ENCODE measurements at regions not wholly inside any gene's neighbourhood (a gene's known extent, or its start where the extent isn't known, plus 50 kb on each side); places are given as distances from the start of the nearest gene placed in this dataset.

DNA sequence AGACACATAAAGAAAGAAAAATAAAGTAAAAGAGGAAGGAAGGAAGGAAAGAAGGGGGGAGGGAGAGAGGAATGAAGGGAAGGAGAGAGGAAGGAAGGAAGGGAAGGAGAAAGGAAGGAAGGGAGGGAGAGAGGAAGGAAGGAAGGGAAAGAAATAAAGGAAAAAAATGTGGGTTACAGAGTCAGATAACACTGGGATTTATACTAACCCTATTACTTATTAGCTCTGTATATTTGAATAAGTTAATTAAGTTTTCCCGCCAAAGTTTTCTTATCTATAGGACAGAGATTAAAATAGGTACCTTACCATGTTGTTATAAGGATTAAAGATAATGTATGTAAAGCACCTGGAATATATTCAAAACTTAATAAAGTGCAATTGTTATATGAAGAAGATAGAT is 439.3 kb upstream of the KCNMB2 start:
- Histone ChIP-seq H3K27ac (ENCODE audit: low read depth in 1 of 2, low read length in 2 of 2) (no peak overlapping the region), H3K4me3 (ENCODE audit: low read depth in 1 of 3, low read length in 3 of 3) (no peak overlapping the region), H3K9ac (ENCODE audit: low read depth in 1 of 2, low read length in 2 of 2) (no peak overlapping the region), H3K9me3 (ENCODE audit: control insufficient read depth in 4 of 4, low read length in 3 of 4) (peaks cover 0 to 3% (median 1%) of the 10 kb centered on the region in 4 donors), H3K27me3 (ENCODE audit: control insufficient read depth in 4 of 4, insufficient read depth in 4 of 4, low read length in 3 of 4) (no peaks in the 10 kb centered on the region), H3K4me1 (ENCODE audit: control insufficient read depth in 4 of 4, insufficient read depth in 4 of 4, low read length in 3 of 4) (no peaks in the 10 kb centered on the region), H3K36me3 (ENCODE audit: control insufficient read depth in 4 of 4, insufficient read depth in 3 of 4, low read depth in 1 of 4, low read length in 3 of 4) (no peaks in the 10 kb centered on the region)
- TF ChIP-seq, protein P1, sequence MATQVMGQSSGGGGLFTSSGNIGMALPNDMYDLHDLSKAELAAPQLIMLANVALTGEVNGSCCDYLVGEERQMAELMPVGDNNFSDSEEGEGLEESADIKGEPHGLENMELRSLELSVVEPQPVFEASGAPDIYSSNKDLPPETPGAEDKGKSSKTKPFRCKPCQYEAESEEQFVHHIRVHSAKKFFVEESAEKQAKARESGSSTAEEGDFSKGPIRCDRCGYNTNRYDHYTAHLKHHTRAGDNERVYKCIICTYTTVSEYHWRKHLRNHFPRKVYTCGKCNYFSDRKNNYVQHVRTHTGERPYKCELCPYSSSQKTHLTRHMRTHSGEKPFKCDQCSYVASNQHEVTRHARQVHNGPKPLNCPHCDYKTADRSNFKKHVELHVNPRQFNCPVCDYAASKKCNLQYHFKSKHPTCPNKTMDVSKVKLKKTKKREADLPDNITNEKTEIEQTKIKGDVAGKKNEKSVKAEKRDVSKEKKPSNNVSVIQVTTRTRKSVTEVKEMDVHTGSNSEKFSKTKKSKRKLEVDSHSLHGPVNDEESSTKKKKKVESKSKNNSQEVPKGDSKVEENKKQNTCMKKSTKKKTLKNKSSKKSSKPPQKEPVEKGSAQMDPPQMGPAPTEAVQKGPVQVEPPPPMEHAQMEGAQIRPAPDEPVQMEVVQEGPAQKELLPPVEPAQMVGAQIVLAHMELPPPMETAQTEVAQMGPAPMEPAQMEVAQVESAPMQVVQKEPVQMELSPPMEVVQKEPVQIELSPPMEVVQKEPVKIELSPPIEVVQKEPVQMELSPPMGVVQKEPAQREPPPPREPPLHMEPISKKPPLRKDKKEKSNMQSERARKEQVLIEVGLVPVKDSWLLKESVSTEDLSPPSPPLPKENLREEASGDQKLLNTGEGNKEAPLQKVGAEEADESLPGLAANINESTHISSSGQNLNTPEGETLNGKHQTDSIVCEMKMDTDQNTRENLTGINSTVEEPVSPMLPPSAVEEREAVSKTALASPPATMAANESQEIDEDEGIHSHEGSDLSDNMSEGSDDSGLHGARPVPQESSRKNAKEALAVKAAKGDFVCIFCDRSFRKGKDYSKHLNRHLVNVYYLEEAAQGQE (IDR thresholded peaks at IDR 0.05) = no peak
- TF ChIP-seq TAF1 (conservative IDR thresholded peaks at IDR 0.05) = no peak
- no peak for TF ChIP-seq RAD21 (IDR thresholded peaks at IDR 0.05)
- no peak for TF ChIP-seq HNF4G (IDR thresholded peaks at IDR 0.05)
- TF ChIP-seq, protein P2, sequence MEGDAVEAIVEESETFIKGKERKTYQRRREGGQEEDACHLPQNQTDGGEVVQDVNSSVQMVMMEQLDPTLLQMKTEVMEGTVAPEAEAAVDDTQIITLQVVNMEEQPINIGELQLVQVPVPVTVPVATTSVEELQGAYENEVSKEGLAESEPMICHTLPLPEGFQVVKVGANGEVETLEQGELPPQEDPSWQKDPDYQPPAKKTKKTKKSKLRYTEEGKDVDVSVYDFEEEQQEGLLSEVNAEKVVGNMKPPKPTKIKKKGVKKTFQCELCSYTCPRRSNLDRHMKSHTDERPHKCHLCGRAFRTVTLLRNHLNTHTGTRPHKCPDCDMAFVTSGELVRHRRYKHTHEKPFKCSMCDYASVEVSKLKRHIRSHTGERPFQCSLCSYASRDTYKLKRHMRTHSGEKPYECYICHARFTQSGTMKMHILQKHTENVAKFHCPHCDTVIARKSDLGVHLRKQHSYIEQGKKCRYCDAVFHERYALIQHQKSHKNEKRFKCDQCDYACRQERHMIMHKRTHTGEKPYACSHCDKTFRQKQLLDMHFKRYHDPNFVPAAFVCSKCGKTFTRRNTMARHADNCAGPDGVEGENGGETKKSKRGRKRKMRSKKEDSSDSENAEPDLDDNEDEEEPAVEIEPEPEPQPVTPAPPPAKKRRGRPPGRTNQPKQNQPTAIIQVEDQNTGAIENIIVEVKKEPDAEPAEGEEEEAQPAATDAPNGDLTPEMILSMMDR (IDR thresholded peaks at IDR 0.05; ENCODE audit: low read depth, low read length, missing input control) = no peak
- DNase-seq (ENCODE audit: low spot score) = no peak
- WGBS = 87% methylated on average over 1 of the region's 1 CpG

DNA sequence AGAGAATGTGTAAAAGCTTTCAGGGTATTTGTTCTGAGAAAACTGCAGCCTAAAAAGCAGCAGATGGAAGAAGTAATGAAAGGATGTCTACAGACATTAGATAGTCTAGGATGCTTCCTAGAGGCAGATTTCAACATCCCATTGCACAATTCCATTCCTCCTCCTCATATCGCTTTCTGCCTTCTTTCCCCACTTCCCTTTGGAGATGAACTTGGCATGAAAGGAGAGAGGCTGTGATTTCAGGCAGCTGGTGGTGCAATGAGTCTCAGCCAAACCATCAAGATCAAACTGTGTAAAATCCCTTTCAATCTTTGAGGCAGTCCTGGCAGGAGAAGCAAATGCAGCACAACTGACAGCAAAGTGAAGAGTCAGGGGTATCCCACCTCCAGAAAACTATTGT is 438.7 kb upstream of the KCNMB2 start:
- Histone ChIP-seq H3K9me3 (ENCODE audit: control insufficient read depth in 4 of 4, low read length in 3 of 4) (peaks cover 0 to 3% (median 1%) of the 10 kb centered on the region in 4 donors), H3K27me3 (ENCODE audit: control insufficient read depth in 4 of 4, insufficient read depth in 4 of 4, low read length in 3 of 4) (no peaks in the 10 kb centered on the region), H3K36me3 (ENCODE audit: control insufficient read depth in 4 of 4, insufficient read depth in 3 of 4, low read depth in 1 of 4, low read length in 3 of 4) (no peaks in the 10 kb centered on the region), H3K9ac (ENCODE audit: low read depth in 1 of 2, low read length in 2 of 2) (no peak overlapping the region), H3K4me3 (ENCODE audit: low read depth in 1 of 3, low read length in 3 of 3) (no peak overlapping the region), H3K27ac (ENCODE audit: low read depth in 1 of 2, low read length in 2 of 2) (no peak overlapping the region), H3K4me1 (ENCODE audit: control insufficient read depth in 4 of 4, insufficient read depth in 4 of 4, low read length in 3 of 4) (no peaks in the 10 kb centered on the region)
- no peak for TF ChIP-seq HNF4A (conservative IDR thresholded peaks at IDR 0.05)
- TF ChIP-seq RAD21 (IDR thresholded peaks at IDR 0.05) = peak in 1 of 2 donors; percentile 33
- DNase-seq (ENCODE audit: low spot score) = no peak
- 40% methylated on average over 1 of the region's 1 CpG for WGBS

DNA sequence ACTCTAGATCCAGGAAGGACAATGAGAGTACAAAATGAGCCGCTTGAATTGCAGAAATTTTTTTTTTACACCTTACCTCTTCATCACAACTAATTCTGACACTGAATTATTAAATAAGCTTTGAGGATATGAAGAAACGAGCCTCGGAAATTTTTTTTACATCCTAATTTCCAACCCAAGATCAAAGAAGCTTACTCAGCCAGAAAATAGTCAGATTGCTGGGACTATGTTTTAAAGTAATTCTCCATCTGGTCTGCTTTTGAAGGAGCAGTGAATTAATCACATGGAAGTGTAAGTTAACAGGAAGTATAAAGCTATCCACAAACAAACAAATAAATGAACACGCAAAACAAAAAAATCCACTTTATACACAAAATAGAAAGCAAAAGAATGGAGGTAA is 437.0 kb upstream of the KCNMB2 start:
- no peak overlapping the region for H3K4me3 ChIP-seq (ENCODE audit: low read depth in 1 of 3, low read length in 3 of 3)
- no peak for TF ChIP-seq RAD21 (IDR thresholded peaks at IDR 0.05)
- TF ChIP-seq EGR1 (IDR thresholded peaks at IDR 0.05; ENCODE audit: low read depth in 2 of 2) = no peak
- no peak for TF ChIP-seq HNF4A (conservative IDR thresholded peaks at IDR 0.05)
- no peak for TF ChIP-seq FOXA2 (IDR thresholded peaks at IDR 0.05)
- no peak for DNase-seq (ENCODE audit: low spot score)
- no peaks in the 10 kb centered on the region for H3K36me3 ChIP-seq (ENCODE audit: control insufficient read depth in 4 of 4, insufficient read depth in 3 of 4, low read depth in 1 of 4, low read length in 3 of 4)
- WGBS = 94% methylated on average over 4 of the region's 4 CpGs
- peaks cover 0 to 2% (median 1%) of the 10 kb centered on the region in 4 donors for H3K9me3 ChIP-seq (ENCODE audit: control insufficient read depth in 4 of 4, low read length in 3 of 4)
- H3K27me3 ChIP-seq (ENCODE audit: control insufficient read depth in 4 of 4, insufficient read depth in 4 of 4, low read length in 3 of 4) = no peaks in the 10 kb centered on the region
- H3K4me1 ChIP-seq (ENCODE audit: control insufficient read depth in 4 of 4, insufficient read depth in 4 of 4, low read length in 3 of 4) = no peaks in the 10 kb centered on the region
- no peak overlapping the region for H3K27ac ChIP-seq (ENCODE audit: low read depth in 1 of 2, low read length in 2 of 2)
- no peak overlapping the region for H3K9ac ChIP-seq (ENCODE audit: low read depth in 1 of 2, low read length in 2 of 2)
